ENCODE measurements at regions not wholly inside any gene's neighbourhood (a gene's known extent, or its start where the extent isn't known, plus 50 kb on each side); places are given as distances from the start of the nearest gene placed in this dataset.

- ATAC-seq (no peak), DNase-seq (ENCODE audit: low spot score) (no peak)
- H3K79me2 ChIP-seq (replicated peaks; ENCODE audit: insufficient read depth): no peaks in the 10 kb centered on the region
- H3K9me2 ChIP-seq (ENCODE audit: insufficient read depth): no peaks in the 10 kb centered on the region
- no peaks in the 10 kb centered on the region for H3K27me3 ChIP-seq (ENCODE audit: insufficient read depth)
- Mint-ChIP-seq H3K27ac (no peak overlapping the region), H3K9me3 (peaks cover 5% of the 10 kb centered on the region; the same call in 2 of the 3 replicates), H3K4me3 (no peak overlapping the region), H3K36me3 (ENCODE audit: low read depth) (peaks cover 5% of the 10 kb centered on the region; the same call in 2 of the 3 replicates), H3K27me3 (ENCODE audit: insufficient read depth, low read depth, poor library complexity) (no peaks in the 10 kb centered on the region), H3K4me1 (peaks cover 18% of the 10 kb centered on the region; the same call in 2 of the 3 replicates)
- H3K4me2 ChIP-seq: no peak overlapping the region
- H4K20me1 ChIP-seq (replicated peaks; ENCODE audit: insufficient read depth): no peaks in the 10 kb centered on the region
- no peaks in the 10 kb centered on the region for H3F3A ChIP-seq (replicated peaks; ENCODE audit: low read depth)
- no peaks in the 10 kb centered on the region for H3K36me3 ChIP-seq (ENCODE audit: insufficient read depth)
- peaks cover 5% of the 10 kb centered on the region; the same call in 1 of the 2 replicates for H3K4me1 ChIP-seq (ENCODE audit: insufficient read depth)
- no peak overlapping the region for H2AFZ ChIP-seq
- H3K4me3 ChIP-seq: no peak overlapping the region
- TF ChIP-seq POLR2AphosphoS5 (IDR thresholded peaks at IDR 0.05; ENCODE audit: low read depth) (no peak), ZNF462 (CRISPR knock-in tag; IDR thresholded peaks at IDR 0.05) (no peak), STAT1 (IDR thresholded peaks at IDR 0.05; ENCODE audit: unreplicated experiment) (no peak), CTCF (conservative IDR thresholded peaks at IDR 0.05; ENCODE audit: low read depth in 2 of 2) (no peak), ZNF331 (CRISPR knock-in tag; IDR thresholded peaks at IDR 0.05; ENCODE audit: low read depth) (no peak), EZH2phosphoT487 (IDR thresholded peaks at IDR 0.05; ENCODE audit: unreplicated experiment) (no peak), CREB1 (CRISPR knock-in tag; IDR thresholded peaks at IDR 0.05; ENCODE audit: low read depth) (no peak), EZH2 (IDR thresholded peaks at IDR 0.05; ENCODE audit: low read depth, unreplicated experiment) (no peak), REST (IDR thresholded peaks at IDR 0.05; ENCODE audit: unreplicated experiment) (no peak), JUNB (IDR thresholded peaks at IDR 0.05; ENCODE audit: unreplicated experiment) (no peak), ETS1 (IDR thresholded peaks at IDR 0.05) (no peak), NANOG (IDR thresholded peaks at IDR 0.05; ENCODE audit: borderline replicate concordance) (no peak), ZNF114 (CRISPR knock-in tag; IDR thresholded peaks at IDR 0.05) (no peak)
- no peak overlapping the region for H3K27ac ChIP-seq (ENCODE audit: low read depth)
Observed at GRCh38 chr13:77991003-77991402, 72.4 kb upstream of the EDNRB start.

Data from GM23338 (cell line).